Esophagus (tissue), 2 donors: ENCODE measurements at regions not wholly inside any gene's neighbourhood (a gene's known extent, or its start where the extent isn't known, plus 50 kb on each side); places are given as distances from the start of the nearest gene placed in this dataset.
"Not testable (repeated sequence)": the region's sequence is repeated elsewhere in the genome, so short reads cannot be mapped to it uniquely, and the experiment has no call there.

Experiments used
- H3K27ac ChIP-seq, 2 donors: one replicate each; pipeline ENCODE4 v1.5.1; 2013; ENCODE audit warnings: low read depth in 2 of 2, mild to moderate bottlenecking in 2 of 2, inconsistent platforms in 1 of 2, low read length in 1 of 2, moderate library complexity in 1 of 2
- H3K27me3 ChIP-seq, 2 donors: one replicate each; pipeline ENCODE4 v1.6.1; 2013; ENCODE audit warnings: low read length in 2 of 2, control low read depth in 1 of 2, mild to moderate bottlenecking in 1 of 2; ENCODE audit not compliant: insufficient read depth in 2 of 2, control insufficient read depth in 1 of 2
- H3K36me3 ChIP-seq, 2 donors: one replicate each; pipeline ENCODE4 v1.6.1; 2013; ENCODE audit warnings: low read length in 1 of 2; ENCODE audit not compliant: control insufficient read depth in 2 of 2, insufficient read depth in 2 of 2
- H3K4me1 ChIP-seq, 2 donors: one replicate each; pipeline ENCODE4 v1.6.1; 2013; ENCODE audit warnings: low read length in 1 of 2; ENCODE audit not compliant: control insufficient read depth in 2 of 2, insufficient read depth in 2 of 2
- H3K4me3 ChIP-seq, 2 donors: one replicate each; pipeline ENCODE4 v1.5.1; 2013; ENCODE audit warnings: low read length in 2 of 2, mild to moderate bottlenecking in 2 of 2, low read depth in 1 of 2, moderate library complexity in 1 of 2
- H3K9me3 ChIP-seq, 2 donors: one replicate each; pipeline ENCODE4 v1.6.1; 2013; ENCODE audit warnings: mild to moderate bottlenecking in 2 of 2, low read depth in 1 of 2, low read length in 1 of 2, moderate library complexity in 1 of 2; ENCODE audit not compliant: control insufficient read depth in 2 of 2, insufficient read depth in 1 of 2
- WGBS, 2 donors: extraction: QIAGEN DNeasy Blood & Tissue Kit; methylation state at CpG; one replicate each; pipeline ENCODE4 v1.1.7; 2013; 5-methylcytosine and 5-hydroxymethylcytosine counted together
- donor health status: healthy with polysubstance abuse.
- donor health status: Bipolar disorder and iron deficiency.

DNA sequence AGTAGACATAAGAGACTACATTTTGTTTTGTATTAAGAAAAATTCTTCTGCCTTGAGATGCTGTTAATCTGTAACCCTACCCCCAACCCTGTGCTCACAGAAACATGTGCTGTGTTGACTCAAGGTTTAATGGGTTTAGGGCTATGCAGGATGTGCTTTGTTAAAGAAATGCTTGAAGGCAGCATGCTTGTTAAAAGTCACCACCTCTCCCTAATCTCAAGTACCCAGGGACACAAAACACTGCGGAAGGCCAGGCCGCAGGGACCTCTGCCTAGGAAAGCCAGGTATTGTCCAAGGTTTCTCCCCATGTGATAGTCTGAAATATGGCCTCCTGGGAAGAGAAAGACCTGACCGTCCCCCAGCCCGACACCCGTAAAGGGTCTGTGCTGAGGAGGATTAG, 947.7 kb upstream of the TMEFF2 start:
- not testable (repeated sequence) for H3K36me3 ChIP-seq, H3K4me1 ChIP-seq, H3K27me3 ChIP-seq, H3K27ac ChIP-seq, H3K9me3 ChIP-seq, H3K4me3 ChIP-seq
- WGBS, 2 donors: 55 to 56% methylated on average over 5 of the region's 5 CpGs

DNA sequence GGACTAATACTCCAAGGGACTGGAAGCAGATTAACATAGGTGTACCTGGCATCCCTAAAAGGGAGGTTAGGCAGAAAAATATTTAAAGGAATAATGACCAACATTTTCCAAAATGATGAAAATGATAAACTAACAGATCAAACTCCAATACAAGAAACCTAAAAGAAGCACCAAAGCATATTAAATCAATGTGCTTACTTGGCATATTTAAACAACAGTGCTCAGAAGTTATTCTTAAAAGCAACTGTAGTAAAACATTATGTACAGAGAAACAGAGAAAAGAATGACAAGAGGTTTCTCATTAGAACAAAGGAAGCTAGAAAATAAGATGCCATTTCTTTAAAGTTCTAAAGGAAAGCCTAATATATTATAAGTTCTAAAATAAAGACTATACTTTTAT, 947.3 kb upstream of the TMEFF2 start:
- no peak overlapping the region for H3K27ac ChIP-seq
- H3K27me3 ChIP-seq: no peaks in the 10 kb centered on the region
- H3K36me3 ChIP-seq: no peaks in the 10 kb centered on the region

DNA sequence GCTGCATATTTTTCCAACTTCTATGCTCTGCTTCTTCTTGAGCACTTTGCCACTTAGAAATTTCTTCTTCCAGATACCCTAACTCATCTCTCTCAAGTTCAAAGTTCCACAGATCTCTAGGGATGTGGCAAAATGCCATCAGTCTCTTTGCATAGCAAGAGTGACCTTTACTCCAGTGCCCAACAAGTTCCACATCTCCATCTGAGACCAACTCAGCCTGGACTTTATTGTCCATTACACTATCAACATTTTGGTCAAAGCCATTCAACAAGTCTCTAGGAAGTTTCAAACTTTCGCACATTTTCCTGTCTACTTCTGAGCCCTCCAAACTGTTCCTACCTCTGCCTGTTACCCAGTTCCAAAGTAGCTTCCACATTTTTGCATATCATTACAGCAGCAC, 946.2 kb upstream of the TMEFF2 start:
- not testable (repeated sequence) for H3K36me3 ChIP-seq, H3K4me3 ChIP-seq, H3K9me3 ChIP-seq, H3K4me1 ChIP-seq, H3K27me3 ChIP-seq, H3K27ac ChIP-seq
- 91 to 97% methylated on average over 1 of the region's 1 CpG for WGBS, 2 donors

More for the DNA sequence above, 947.3 kb upstream of the TMEFF2 start:
- Histone ChIP-seq H3K9me3 (no peaks in the 10 kb centered on the region), H3K4me1 (no peaks in the 10 kb centered on the region), H3K4me3 (no peak overlapping the region)

DNA sequence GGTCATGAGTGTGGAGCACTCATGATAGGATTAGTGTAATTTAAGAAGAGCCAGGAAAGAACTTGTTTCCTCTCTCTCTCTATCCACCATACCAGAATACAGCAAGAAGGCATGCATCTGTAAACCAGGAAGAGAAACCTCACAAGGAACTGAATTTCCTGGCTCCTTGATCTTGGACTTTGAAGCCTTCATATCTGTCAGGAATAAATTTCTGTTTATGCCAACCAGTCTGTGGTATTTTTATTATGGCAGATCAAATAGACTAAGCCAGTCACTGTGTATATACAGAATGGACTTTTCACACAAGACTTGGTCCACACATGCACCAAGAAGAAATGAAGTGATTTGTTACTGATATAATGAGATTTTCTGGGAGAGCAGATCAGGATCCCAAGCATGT, 930.1 kb upstream of the TMEFF2 start:
- no peaks in the 10 kb centered on the region for H3K9me3 ChIP-seq
- no peaks in the 10 kb centered on the region for H3K4me1 ChIP-seq
- H3K4me3 ChIP-seq: no peak overlapping the region
- no peak overlapping the region for H3K27ac ChIP-seq
- no peaks in the 10 kb centered on the region for H3K36me3 ChIP-seq
- no peaks in the 10 kb centered on the region for H3K27me3 ChIP-seq

DNA sequence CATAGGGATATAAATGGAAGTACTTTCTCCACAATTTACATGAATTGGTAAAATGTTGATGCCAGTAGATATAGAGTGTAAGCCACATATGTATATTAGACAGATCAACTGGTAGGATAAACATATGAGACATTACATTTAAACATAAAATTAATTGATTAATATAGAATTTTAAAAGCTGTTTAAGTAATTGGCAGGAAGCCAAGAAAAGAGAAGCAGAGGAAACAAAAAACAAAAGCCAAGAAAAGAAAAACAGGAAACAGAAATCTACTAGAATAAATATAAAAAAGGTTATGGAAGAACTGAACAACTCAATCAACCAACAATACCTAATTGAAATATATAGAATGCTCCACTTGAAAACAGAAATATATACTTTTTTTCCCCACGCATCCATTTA, 920.1 kb upstream of the TMEFF2 start:
- Histone ChIP-seq H3K36me3 (no peaks in the 10 kb centered on the region), H3K27ac (no peak overlapping the region), H3K9me3 (no peaks in the 10 kb centered on the region), H3K4me3 (no peak overlapping the region), H3K27me3 (no peaks in the 10 kb centered on the region), H3K4me1 (no peaks in the 10 kb centered on the region)
- 92% methylated on average over 1 of the region's 1 CpG for WGBS, 2 donors

DNA sequence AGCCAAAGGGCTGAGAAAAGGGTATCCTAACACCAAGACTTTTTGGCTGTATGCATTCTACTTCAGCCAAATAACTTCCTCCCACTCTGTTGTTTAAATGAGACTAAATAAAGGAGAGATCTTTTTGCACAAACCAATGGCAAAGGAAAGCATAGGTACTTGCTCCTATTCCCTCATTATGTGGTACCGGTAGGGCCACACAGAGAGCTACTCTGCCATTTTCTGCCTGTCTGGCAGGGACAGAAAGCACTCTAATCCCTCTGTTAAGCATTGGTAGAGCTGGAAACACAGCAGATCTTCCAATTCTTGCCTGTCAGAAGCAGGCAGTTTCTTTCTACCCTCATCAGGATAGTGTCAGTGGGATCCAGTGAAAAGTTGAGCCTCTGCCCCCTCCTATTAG, 918.3 kb upstream of the TMEFF2 start:
- no peak overlapping the region for H3K27ac ChIP-seq
- H3K4me1 ChIP-seq: no peaks in the 10 kb centered on the region
- no peaks in the 10 kb centered on the region for H3K36me3 ChIP-seq
- 76 to 77% methylated on average over 1 of the region's 1 CpG for WGBS, 2 donors
- H3K4me3 ChIP-seq: no peak overlapping the region
- no peaks in the 10 kb centered on the region for H3K9me3 ChIP-seq
- H3K27me3 ChIP-seq: no peaks in the 10 kb centered on the region

DNA sequence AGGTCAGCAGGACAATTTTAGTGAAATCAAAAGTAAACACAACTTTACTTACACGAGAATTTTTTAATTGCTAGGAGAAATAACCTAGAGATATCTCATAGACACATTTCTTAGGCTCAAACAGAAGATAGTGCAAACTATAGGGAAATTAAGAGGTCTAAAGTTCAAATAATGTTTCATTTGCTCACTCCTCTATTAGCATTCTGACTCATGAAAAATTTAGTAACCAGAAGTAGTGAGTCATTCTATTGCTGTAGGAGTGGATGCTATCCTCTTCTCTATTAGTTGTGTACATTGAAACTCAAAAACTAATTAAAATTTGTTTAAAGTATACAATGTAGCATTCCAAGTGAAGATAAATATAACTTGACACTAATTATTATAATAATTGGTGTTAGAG, 908.3 kb upstream of the TMEFF2 start:
- H3K4me1 ChIP-seq: no peaks in the 10 kb centered on the region
- peaks cover 0 to 3% of the 10 kb centered on the region in 2 donors for H3K9me3 ChIP-seq
- 42 to 45% methylated on average over 1 of the region's 1 CpG for WGBS, 2 donors
- no peaks in the 10 kb centered on the region for H3K36me3 ChIP-seq
- H3K4me3 ChIP-seq: no peak overlapping the region
- no peaks in the 10 kb centered on the region for H3K27me3 ChIP-seq
- H3K27ac ChIP-seq: no peak overlapping the region

DNA sequence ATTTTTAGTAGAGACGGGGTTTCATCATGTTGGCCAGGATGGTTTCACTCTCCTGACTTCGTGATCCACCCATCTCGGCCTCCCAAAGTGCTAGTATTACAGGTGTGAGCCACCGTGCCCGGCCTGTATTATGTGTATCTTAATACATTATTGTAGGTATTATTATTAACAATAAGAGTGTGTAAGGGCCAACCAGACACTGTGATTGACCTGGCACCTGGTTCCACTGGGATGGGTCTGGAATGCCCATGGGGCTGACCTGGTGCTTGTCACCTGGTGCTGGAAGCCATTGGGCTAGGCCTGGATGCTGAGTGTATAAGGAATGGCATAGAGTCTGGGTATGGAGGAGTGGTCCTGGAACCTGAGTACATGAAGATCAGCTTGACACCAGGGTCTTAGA, 906.9 kb upstream of the TMEFF2 start:
- Histone ChIP-seq H3K4me1 (no peaks in the 10 kb centered on the region), H3K36me3 (no peaks in the 10 kb centered on the region), H3K27ac (no peak overlapping the region), H3K9me3 (peaks cover 0 to 3% of the 10 kb centered on the region in 2 donors), H3K4me3 (no peak overlapping the region), H3K27me3 (no peaks in the 10 kb centered on the region)
- 93% methylated on average over 5 of the region's 5 CpGs for WGBS, 2 donors

DNA sequence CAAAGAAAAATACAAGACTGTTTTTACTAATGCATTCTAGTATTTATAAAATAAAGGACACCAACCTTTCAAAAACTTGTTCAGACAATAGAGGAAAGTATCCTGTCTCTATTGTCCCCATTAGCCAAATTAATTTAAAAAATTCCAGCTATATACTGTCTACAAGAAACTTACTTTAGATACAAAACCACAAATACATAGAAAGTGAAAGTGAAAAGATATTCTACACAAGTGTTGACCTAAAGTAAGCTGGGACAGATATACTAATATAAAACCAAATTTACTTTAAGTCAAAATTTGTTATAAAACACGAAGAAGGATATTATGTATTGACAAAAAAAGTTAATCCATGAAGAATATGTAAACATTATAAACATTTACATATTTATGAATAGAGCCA, 893.3 kb upstream of the TMEFF2 start:
- Histone ChIP-seq H3K27me3 (no peaks in the 10 kb centered on the region), H3K9me3 (no peaks in the 10 kb centered on the region), H3K36me3 (no peaks in the 10 kb centered on the region), H3K4me3 (no peak overlapping the region), H3K4me1 (no peaks in the 10 kb centered on the region), H3K27ac (no peak overlapping the region)
- 38 to 39% methylated on average over 1 of the region's 1 CpG for WGBS, 2 donors

DNA sequence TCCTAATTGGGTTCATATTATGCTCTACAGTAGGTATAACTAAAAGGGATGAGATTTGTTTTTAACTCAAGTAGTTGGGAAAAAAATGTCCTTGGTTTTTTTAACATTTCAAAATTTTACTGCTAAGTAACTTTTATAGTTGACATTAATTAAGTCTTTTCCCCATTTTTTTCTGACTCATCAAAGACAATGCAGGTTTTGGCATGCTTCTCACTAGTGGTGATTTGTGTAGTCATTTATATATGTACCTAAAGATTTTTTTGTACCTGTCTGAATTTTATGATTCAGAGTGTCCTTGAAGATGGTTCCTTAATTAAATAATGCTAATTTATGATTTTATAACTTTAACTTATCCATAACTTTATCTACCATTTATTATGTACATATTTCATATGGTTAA, 882.3 kb upstream of the TMEFF2 start:
- Histone ChIP-seq H3K4me3 (no peak overlapping the region), H3K4me1 (no peaks in the 10 kb centered on the region), H3K9me3 (peaks cover 0 to 6% of the 10 kb centered on the region in 2 donors), H3K27me3 (no peaks in the 10 kb centered on the region), H3K27ac (no peak overlapping the region), H3K36me3 (no peaks in the 10 kb centered on the region)
